GM23338 (cell line): ENCODE measurements at regions not wholly inside any gene's neighbourhood (a gene's known extent, or its start where the extent isn't known, plus 50 kb on each side); places are given as distances from the start of the nearest gene placed in this dataset.

Source experiments
- ATAC-seq: fragments of 200-7000 bp; cut with Tn5 transposase; 3 replicates; pipeline ENCODE4 v1.9.1; 2020
- DNase-seq: peaks from one replicate; pipeline ENCODE4 v3.0.0-alpha.2; 2015; ENCODE audit warnings: low spot score
- H2AFZ ChIP-seq: fragments of 200-600 bp; sonication (generic); 2 replicates; pipeline ENCODE4 v1.8.0; 2016; ENCODE audit warnings: antibody characterized with exemption, mild to moderate bottlenecking, moderate library complexity
- H3F3A ChIP-seq: fragments of 200-600 bp; sonication (generic); replicated peaks from 2 replicates; pipeline ENCODE4 v1.8.0; 2017; ENCODE audit warnings: antibody characterized with exemption, mixed run types, low read depth
- H3K27ac ChIP-seq: fragments of 200-600 bp; sonication (generic); 2 replicates; pipeline ENCODE4 v1.6.1; 2016; ENCODE audit warnings: low read depth
- H3K27me3 ChIP-seq: fragments of 200-600 bp; sonication (generic); 2 replicates; pipeline ENCODE4 v1.8.0; 2016; ENCODE audit warnings: mild to moderate bottlenecking, mixed run types, moderate library complexity; ENCODE audit not compliant: insufficient read depth
- H3K36me3 ChIP-seq: fragments of 200-600 bp; sonication (generic); 2 replicates; pipeline ENCODE4 v1.8.0; 2016; ENCODE audit warnings: mild to moderate bottlenecking; ENCODE audit not compliant: insufficient read depth
- H3K4me1 ChIP-seq: fragments of 200-600 bp; sonication (generic); 2 replicates; pipeline ENCODE4 v1.8.0; 2016; ENCODE audit warnings: mild to moderate bottlenecking, moderate library complexity; ENCODE audit not compliant: insufficient read depth
- H3K4me2 ChIP-seq: fragments of 200-600 bp; sonication (generic); 2 replicates; pipeline ENCODE4 v1.7.1; 2017; ENCODE audit warnings: mixed run types
- H3K4me3 ChIP-seq: fragments of 200-600 bp; sonication (generic); 2 replicates; pipeline ENCODE4 v1.6.1; 2016; ENCODE audit warnings: mixed run types
- H3K79me2 ChIP-seq: fragments of 200-600 bp; sonication (generic); replicated peaks from 2 replicates; pipeline ENCODE4 v1.8.0; 2017; ENCODE audit warnings: mild to moderate bottlenecking; ENCODE audit not compliant: insufficient read depth
- H3K9me2 ChIP-seq: fragments of 200-600 bp; sonication (generic); 2 replicates; pipeline ENCODE4 v1.8.0; 2017; ENCODE audit not compliant: insufficient read depth
- H4K20me1 ChIP-seq: fragments of 200-600 bp; sonication (generic); replicated peaks from 2 replicates; pipeline ENCODE4 v1.8.0; 2017; ENCODE audit warnings: mild to moderate bottlenecking; ENCODE audit not compliant: insufficient read depth
- H3K27ac Mint-ChIP-seq: 2 replicates; pipeline ENCODE4 v1.8.0; 2020; ENCODE audit warnings: inconsistent platforms, mild to moderate bottlenecking, moderate library complexity, mixed read lengths
- H3K27me3 Mint-ChIP-seq: 3 replicates; pipeline ENCODE4 v1.8.0; 2022; ENCODE audit warnings: low read depth, mild to moderate bottlenecking, moderate library complexity, mixed read lengths, inconsistent platforms; ENCODE audit not compliant: insufficient read depth, poor library complexity
- H3K36me3 Mint-ChIP-seq: 3 replicates; pipeline ENCODE4 v1.8.0; 2021; ENCODE audit warnings: low read depth, mild to moderate bottlenecking, inconsistent platforms, moderate library complexity, mixed read lengths
- H3K4me1 Mint-ChIP-seq: 3 replicates; pipeline ENCODE4 v1.8.0; 2020; ENCODE audit warnings: mild to moderate bottlenecking, inconsistent platforms, mixed read lengths
- H3K4me3 Mint-ChIP-seq: 3 replicates; pipeline ENCODE4 v1.8.0; 2021; ENCODE audit warnings: moderate library complexity, mild to moderate bottlenecking, inconsistent platforms, mixed read lengths
- H3K9me3 Mint-ChIP-seq: 3 replicates; pipeline ENCODE4 v1.8.0; 2020; ENCODE audit warnings: moderate library complexity, mild to moderate bottlenecking, inconsistent platforms, mixed read lengths
- CREB1 ChIP-seq: fragments of 250-450 bp; sonication (Bioruptor Pico); IDR thresholded peaks from 2 replicates; pipeline ENCODE4 v1.5.0; 2020; ENCODE audit warnings: low read depth, mild to moderate bottlenecking, moderate library complexity
- EZH2 ChIP-seq: fragments of 200-600 bp; sonication (generic); IDR thresholded peaks from one replicate; pipeline ENCODE4 v1.8.0; 2017; ENCODE audit warnings: antibody characterized with exemption, mild to moderate bottlenecking, low read depth; ENCODE audit not compliant: unreplicated experiment
- EZH2phosphoT487 ChIP-seq: fragments of 200-600 bp; sonication (generic); IDR thresholded peaks from one replicate; pipeline ENCODE4 v1.8.1; 2018; ENCODE audit warnings: antibody characterized with exemption; ENCODE audit not compliant: unreplicated experiment
- JUNB ChIP-seq: IDR thresholded peaks from one replicate; pipeline ENCODE4 v1.6.1; 2016; ENCODE audit warnings: antibody characterized with exemption; ENCODE audit not compliant: unreplicated experiment
- NANOG ChIP-seq: IDR thresholded peaks from 2 replicates; pipeline ENCODE4 v1.6.1; 2016; ENCODE audit warnings: antibody characterized with exemption, borderline replicate concordance
- POLR2AphosphoS5 ChIP-seq: IDR thresholded peaks from 2 replicates; pipeline ENCODE4 v1.6.1; 2016; ENCODE audit warnings: antibody characterized with exemption, low read depth
- STAT1 ChIP-seq: IDR thresholded peaks from one replicate; pipeline ENCODE4 v1.6.1; 2016; ENCODE audit warnings: antibody characterized with exemption; ENCODE audit not compliant: unreplicated experiment
- ZNF114 ChIP-seq: fragments of 250-450 bp; sonication (Bioruptor Pico); IDR thresholded peaks from 2 replicates; pipeline ENCODE4 v1.5.0; 2020; ENCODE audit warnings: mild to moderate bottlenecking, moderate library complexity
- ZNF331 ChIP-seq: fragments of 250-450 bp; sonication (Bioruptor Pico); IDR thresholded peaks from 2 replicates; pipeline ENCODE4 v1.5.0; 2020; ENCODE audit warnings: low read depth, mild to moderate bottlenecking, moderate library complexity
- TF ChIP-seq, protein P1 (sequence below): IDR thresholded peaks from 2 replicates; pipeline ENCODE4 v1.6.1; 2016; ENCODE audit warnings: antibody characterized with exemption
- TF ChIP-seq, protein P2 (sequence below): fragments of 250-450 bp; sonication (Bioruptor Pico); IDR thresholded peaks from 2 replicates; pipeline ENCODE4 v1.5.0; 2020; ENCODE audit warnings: mild to moderate bottlenecking, moderate library complexity
- TF ChIP-seq, protein P3 (sequence below): IDR thresholded peaks from one replicate; pipeline ENCODE4 v1.6.1; 2018; ENCODE audit warnings: antibody characterized with exemption; ENCODE audit not compliant: unreplicated experiment
- TF ChIP-seq, protein P4 (sequence below), 2 experiments: fragments of 200-600 bp in 1 of 2; sonication (generic) in 1 of 2; conservative IDR thresholded peaks; 2 replicates each; pipeline versions ENCODE4 v1.5.1 to v1.6.1; 2016 to 2017; ENCODE audit warnings: antibody characterized with exemption in 2 of 2, low read depth in 2 of 2, mild to moderate bottlenecking in 2 of 2, moderate library complexity in 1 of 2

DNA sequence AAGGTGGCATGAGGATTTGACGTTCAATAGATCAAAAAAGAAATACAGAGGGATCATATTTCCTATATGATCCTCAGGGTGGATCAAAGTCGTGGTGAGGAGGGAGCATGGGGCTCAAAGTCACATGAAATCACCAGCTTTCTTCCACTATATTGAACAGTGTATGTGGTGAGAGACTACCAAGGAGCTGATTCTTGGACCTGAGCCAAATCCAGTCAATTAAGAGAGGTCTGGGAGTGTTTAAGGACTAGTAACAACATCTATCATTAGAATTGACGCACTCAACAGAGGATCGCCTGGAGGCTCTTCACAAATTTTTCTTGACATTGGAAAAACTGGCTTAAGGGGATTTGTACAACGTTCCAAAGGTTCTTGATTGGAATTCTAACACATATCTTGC lies 267.7 kb upstream of the PROX1 start:
- H2AFZ ChIP-seq = no peak overlapping the region
- H3K27ac ChIP-seq = no peak overlapping the region
- no peak for DNase-seq
- Mint-ChIP-seq H3K4me3 (no peak overlapping the region), H3K4me1 (no peaks in the 10 kb centered on the region; the same call in 2 of the 3 replicates), H3K9me3 (no peaks in the 10 kb centered on the region), H3K27ac (no peak overlapping the region), H3K36me3 (no peaks in the 10 kb centered on the region), H3K27me3 (peaks cover 5% of the 10 kb centered on the region)
- TF ChIP-seq, protein P1, sequence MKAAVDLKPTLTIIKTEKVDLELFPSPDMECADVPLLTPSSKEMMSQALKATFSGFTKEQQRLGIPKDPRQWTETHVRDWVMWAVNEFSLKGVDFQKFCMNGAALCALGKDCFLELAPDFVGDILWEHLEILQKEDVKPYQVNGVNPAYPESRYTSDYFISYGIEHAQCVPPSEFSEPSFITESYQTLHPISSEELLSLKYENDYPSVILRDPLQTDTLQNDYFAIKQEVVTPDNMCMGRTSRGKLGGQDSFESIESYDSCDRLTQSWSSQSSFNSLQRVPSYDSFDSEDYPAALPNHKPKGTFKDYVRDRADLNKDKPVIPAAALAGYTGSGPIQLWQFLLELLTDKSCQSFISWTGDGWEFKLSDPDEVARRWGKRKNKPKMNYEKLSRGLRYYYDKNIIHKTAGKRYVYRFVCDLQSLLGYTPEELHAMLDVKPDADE = no peak
- TF ChIP-seq CREB1 = no peak
- TF ChIP-seq EZH2 = no peak
- TF ChIP-seq, protein P2, sequence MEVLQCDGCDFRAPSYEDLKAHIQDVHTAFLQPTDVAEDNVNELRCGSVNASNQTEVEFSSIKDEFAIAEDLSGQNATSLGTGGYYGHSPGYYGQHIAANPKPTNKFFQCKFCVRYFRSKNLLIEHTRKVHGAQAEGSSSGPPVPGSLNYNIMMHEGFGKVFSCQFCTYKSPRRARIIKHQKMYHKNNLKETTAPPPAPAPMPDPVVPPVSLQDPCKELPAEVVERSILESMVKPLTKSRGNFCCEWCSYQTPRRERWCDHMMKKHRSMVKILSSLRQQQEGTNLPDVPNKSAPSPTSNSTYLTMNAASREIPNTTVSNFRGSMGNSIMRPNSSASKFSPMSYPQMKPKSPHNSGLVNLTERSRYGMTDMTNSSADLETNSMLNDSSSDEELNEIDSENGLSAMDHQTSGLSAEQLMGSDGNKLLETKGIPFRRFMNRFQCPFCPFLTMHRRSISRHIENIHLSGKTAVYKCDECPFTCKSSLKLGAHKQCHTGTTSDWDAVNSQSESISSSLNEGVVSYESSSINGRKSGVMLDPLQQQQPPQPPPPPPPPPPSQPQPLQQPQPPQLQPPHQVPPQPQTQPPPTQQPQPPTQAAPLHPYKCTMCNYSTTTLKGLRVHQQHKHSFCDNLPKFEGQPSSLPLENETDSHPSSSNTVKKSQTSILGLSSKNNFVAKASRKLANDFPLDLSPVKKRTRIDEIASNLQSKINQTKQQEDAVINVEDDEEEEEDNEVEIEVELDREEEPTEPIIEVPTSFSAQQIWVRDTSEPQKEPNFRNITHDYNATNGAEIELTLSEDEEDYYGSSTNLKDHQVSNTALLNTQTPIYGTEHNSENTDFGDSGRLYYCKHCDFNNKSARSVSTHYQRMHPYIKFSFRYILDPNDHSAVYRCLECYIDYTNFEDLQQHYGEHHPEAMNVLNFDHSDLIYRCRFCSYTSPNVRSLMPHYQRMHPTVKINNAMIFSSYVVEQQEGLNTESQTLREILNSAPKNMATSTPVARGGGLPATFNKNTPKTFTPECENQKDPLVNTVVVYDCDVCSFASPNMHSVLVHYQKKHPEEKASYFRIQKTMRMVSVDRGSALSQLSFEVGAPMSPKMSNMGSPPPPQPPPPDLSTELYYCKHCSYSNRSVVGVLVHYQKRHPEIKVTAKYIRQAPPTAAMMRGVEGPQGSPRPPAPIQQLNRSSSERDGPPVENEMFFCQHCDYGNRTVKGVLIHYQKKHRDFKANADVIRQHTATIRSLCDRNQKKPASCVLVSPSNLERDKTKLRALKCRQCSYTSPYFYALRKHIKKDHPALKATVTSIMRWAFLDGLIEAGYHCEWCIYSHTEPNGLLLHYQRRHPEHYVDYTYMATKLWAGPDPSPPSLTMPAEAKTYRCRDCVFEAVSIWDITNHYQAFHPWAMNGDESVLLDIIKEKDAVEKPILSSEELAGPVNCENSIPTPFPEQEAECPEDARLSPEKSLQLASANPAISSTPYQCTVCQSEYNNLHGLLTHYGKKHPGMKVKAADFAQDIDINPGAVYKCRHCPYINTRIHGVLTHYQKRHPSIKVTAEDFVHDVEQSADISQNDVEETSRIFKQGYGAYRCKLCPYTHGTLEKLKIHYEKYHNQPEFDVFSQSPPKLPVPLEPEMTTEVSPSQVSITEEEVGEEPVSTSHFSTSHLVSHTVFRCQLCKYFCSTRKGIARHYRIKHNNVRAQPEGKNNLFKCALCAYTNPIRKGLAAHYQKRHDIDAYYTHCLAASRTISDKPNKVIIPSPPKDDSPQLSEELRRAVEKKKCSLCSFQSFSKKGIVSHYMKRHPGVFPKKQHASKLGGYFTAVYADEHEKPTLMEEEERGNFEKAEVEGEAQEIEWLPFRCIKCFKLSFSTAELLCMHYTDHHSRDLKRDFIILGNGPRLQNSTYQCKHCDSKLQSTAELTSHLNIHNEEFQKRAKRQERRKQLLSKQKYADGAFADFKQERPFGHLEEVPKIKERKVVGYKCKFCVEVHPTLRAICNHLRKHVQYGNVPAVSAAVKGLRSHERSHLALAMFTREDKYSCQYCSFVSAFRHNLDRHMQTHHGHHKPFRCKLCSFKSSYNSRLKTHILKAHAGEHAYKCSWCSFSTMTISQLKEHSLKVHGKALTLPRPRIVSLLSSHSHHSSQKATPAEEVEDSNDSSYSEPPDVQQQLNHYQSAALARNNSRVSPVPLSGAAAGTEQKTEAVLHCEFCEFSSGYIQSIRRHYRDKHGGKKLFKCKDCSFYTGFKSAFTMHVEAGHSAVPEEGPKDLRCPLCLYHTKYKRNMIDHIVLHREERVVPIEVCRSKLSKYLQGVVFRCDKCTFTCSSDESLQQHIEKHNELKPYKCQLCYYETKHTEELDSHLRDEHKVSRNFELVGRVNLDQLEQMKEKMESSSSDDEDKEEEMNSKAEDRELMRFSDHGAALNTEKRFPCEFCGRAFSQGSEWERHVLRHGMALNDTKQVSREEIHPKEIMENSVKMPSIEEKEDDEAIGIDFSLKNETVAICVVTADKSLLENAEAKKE = no peak
- no peak for TF ChIP-seq STAT1
- no peak for TF ChIP-seq POLR2AphosphoS5
- TF ChIP-seq ZNF114 (CRISPR knock-in tag) = no peak
- no peak for TF ChIP-seq JUNB
- TF ChIP-seq, protein P3, sequence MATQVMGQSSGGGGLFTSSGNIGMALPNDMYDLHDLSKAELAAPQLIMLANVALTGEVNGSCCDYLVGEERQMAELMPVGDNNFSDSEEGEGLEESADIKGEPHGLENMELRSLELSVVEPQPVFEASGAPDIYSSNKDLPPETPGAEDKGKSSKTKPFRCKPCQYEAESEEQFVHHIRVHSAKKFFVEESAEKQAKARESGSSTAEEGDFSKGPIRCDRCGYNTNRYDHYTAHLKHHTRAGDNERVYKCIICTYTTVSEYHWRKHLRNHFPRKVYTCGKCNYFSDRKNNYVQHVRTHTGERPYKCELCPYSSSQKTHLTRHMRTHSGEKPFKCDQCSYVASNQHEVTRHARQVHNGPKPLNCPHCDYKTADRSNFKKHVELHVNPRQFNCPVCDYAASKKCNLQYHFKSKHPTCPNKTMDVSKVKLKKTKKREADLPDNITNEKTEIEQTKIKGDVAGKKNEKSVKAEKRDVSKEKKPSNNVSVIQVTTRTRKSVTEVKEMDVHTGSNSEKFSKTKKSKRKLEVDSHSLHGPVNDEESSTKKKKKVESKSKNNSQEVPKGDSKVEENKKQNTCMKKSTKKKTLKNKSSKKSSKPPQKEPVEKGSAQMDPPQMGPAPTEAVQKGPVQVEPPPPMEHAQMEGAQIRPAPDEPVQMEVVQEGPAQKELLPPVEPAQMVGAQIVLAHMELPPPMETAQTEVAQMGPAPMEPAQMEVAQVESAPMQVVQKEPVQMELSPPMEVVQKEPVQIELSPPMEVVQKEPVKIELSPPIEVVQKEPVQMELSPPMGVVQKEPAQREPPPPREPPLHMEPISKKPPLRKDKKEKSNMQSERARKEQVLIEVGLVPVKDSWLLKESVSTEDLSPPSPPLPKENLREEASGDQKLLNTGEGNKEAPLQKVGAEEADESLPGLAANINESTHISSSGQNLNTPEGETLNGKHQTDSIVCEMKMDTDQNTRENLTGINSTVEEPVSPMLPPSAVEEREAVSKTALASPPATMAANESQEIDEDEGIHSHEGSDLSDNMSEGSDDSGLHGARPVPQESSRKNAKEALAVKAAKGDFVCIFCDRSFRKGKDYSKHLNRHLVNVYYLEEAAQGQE = no peak
- TF ChIP-seq ZNF331 (CRISPR knock-in tag) = no peak
- TF ChIP-seq NANOG = no peak
- TF ChIP-seq, protein P4, sequence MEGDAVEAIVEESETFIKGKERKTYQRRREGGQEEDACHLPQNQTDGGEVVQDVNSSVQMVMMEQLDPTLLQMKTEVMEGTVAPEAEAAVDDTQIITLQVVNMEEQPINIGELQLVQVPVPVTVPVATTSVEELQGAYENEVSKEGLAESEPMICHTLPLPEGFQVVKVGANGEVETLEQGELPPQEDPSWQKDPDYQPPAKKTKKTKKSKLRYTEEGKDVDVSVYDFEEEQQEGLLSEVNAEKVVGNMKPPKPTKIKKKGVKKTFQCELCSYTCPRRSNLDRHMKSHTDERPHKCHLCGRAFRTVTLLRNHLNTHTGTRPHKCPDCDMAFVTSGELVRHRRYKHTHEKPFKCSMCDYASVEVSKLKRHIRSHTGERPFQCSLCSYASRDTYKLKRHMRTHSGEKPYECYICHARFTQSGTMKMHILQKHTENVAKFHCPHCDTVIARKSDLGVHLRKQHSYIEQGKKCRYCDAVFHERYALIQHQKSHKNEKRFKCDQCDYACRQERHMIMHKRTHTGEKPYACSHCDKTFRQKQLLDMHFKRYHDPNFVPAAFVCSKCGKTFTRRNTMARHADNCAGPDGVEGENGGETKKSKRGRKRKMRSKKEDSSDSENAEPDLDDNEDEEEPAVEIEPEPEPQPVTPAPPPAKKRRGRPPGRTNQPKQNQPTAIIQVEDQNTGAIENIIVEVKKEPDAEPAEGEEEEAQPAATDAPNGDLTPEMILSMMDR (conservative IDR thresholded peaks at IDR 0.05; ENCODE audit: low read depth in 2 of 2) = no peak
- TF ChIP-seq EZH2phosphoT487 = no peak
- no peaks in the 10 kb centered on the region for H3K27me3 ChIP-seq
- no peaks in the 10 kb centered on the region for H3K79me2 ChIP-seq
- no peak for ATAC-seq
- H4K20me1 ChIP-seq = no peaks in the 10 kb centered on the region
- no peaks in the 10 kb centered on the region for H3F3A ChIP-seq
- no peaks in the 10 kb centered on the region for H3K4me1 ChIP-seq
- no peaks in the 10 kb centered on the region; the same call in 1 of the 2 replicates for H3K9me2 ChIP-seq
- no peak overlapping the region for H3K4me3 ChIP-seq
- no peak overlapping the region for H3K4me2 ChIP-seq
- H3K36me3 ChIP-seq = no peaks in the 10 kb centered on the region
